HFFc6 (cell line): ENCODE measurements at regions not wholly inside any gene's neighbourhood (a gene's known extent, or its start where the extent isn't known, plus 50 kb on each side); places are given as distances from the start of the nearest gene placed in this dataset.

Source experiments
- DNase-seq: peaks from one replicate; pipeline ENCODE4 v3.0.0-alpha.2; 2018
- H3K27ac Mint-ChIP-seq: 2 replicates; pipeline ENCODE4 v1.8.0; 2020; ENCODE audit warnings: mild to moderate bottlenecking, mixed read lengths
- H3K27me3 Mint-ChIP-seq: 2 replicates; pipeline ENCODE4 v1.8.0; 2021; ENCODE audit warnings: mild to moderate bottlenecking, moderate library complexity, mixed read lengths; ENCODE audit not compliant: insufficient read depth
- H3K36me3 Mint-ChIP-seq: 2 replicates; pipeline ENCODE4 v1.8.0; 2021; ENCODE audit warnings: low read depth, mixed read lengths
- H3K4me1 Mint-ChIP-seq: 2 replicates; pipeline ENCODE4 v1.8.0; 2020; ENCODE audit warnings: low read depth, mixed read lengths
- H3K4me3 Mint-ChIP-seq: 2 replicates; pipeline ENCODE4 v1.8.0; 2020; ENCODE audit warnings: mild to moderate bottlenecking, moderate library complexity, mixed read lengths
- H3K9me3 Mint-ChIP-seq: 2 replicates; pipeline ENCODE4 v1.8.0; 2020; ENCODE audit warnings: mild to moderate bottlenecking, mixed read lengths
- CTCF ChIP-seq: fragments of 200-600 bp; sonication (generic); IDR thresholded peaks from 2 replicates; pipeline ENCODE4 v1.5.0; 2021; ENCODE audit warnings: antibody characterized with exemption, mild to moderate bottlenecking

DNA sequence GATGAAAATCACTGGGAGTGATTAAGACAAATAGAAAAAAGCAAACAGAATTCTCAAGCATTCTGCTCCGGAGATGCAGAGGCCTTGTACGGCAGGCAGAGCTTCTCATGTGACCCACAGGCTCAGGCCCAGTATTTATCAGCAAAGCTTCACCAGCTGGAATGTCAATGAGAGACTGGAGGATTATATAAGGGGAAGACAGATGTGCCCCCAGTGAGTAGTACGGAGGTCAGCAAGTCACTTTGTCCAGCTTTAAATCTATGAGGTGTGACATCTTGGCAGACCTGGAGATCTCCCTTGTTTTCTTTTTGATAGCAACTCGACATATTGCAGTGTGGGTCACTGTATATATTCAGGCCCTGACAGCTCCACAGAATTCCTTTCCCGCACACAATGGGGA, 106.8 kb downstream of the HHIPL2 start:
- no peak for DNase-seq
- H3K36me3 Mint-ChIP-seq: no peaks in the 10 kb centered on the region
- TF ChIP-seq CTCF: no peak
- H3K9me3 Mint-ChIP-seq: no peaks in the 10 kb centered on the region
- peaks cover 16% of the 10 kb centered on the region for H3K27me3 Mint-ChIP-seq
- no peak overlapping the region for H3K4me3 Mint-ChIP-seq
- H3K4me1 Mint-ChIP-seq: no peaks in the 10 kb centered on the region
- H3K27ac Mint-ChIP-seq: no peak overlapping the region

- TF ChIP-seq CTCF: no peak
- no peak overlapping the region for H3K27ac Mint-ChIP-seq
- H3K27me3 Mint-ChIP-seq: peaks cover 14% of the 10 kb centered on the region
These were observed 123.1 kb downstream of the HHIPL2 start for GRCh38 chr1:222424826-222425225.

GRCh38 chr1:222421380-222421779, 126.5 kb downstream of the HHIPL2 start:
- DNase-seq: no peak
- Mint-ChIP-seq H3K27me3 (peaks cover 13% of the 10 kb centered on the region), H3K4me3 (no peak overlapping the region), H3K27ac (no peak overlapping the region), H3K4me1 (no peaks in the 10 kb centered on the region), H3K36me3 (no peaks in the 10 kb centered on the region), H3K9me3 (no peaks in the 10 kb centered on the region; the same call in 1 of the 2 replicates)
- TF ChIP-seq CTCF: no peak

More at GRCh38 chr1:222424826-222425225, 123.1 kb downstream of the HHIPL2 start:
- Mint-ChIP-seq H3K4me3 (no peak overlapping the region), H3K4me1 (peaks cover 7% of the 10 kb centered on the region; the same call in 1 of the 2 replicates), H3K9me3 (no peaks in the 10 kb centered on the region; the same call in 1 of the 2 replicates), H3K36me3 (no peaks in the 10 kb centered on the region)
- DNase-seq: no peak

DNA sequence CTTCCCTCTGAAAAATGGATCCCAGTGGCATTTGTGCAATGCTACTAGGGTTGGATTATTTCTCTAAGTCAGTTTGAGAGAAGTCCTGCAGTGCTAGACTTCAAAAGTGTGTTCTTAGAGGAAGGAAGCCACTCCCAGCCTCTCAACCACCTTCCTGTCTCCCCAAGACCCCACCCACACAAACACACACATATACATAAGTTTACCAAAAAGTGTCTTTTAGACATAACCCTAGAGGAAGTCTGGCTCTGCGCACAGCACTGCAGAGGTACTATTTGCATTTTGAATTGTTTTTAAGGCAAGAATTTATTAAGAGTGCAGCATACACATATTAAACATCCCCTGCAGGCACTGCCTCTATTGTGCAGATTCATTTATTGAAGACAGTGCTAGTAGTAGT, 127.3 kb downstream of the HHIPL2 start:
- no peak for DNase-seq
- no peaks in the 10 kb centered on the region for H3K4me1 Mint-ChIP-seq
- no peaks in the 10 kb centered on the region for H3K36me3 Mint-ChIP-seq
- H3K27ac Mint-ChIP-seq: no peak overlapping the region
- H3K9me3 Mint-ChIP-seq: no peaks in the 10 kb centered on the region; the same call in 1 of the 2 replicates
- H3K27me3 Mint-ChIP-seq: peaks cover 17% of the 10 kb centered on the region
- H3K4me3 Mint-ChIP-seq: no peak overlapping the region
- no peak for TF ChIP-seq CTCF

DNA sequence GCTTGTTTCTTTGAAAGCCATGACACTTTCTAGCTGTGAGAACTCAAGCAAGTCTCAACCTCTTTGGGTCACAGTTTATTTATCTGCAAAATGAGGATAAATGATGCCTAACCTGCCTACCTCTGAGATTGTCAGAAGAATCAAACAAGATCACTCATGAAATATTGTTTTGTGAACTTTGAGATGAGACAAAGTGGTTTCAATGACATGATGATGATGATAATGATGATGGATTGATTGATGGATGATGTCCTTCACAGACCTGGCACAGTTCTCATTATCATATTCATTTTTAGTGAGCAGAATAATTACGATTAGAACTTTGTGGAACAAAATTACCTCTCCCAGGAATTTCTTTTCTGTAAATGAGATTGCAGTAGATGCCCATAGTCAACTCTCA, 129.2 kb downstream of the HHIPL2 start:
- Mint-ChIP-seq H3K27ac (no peak overlapping the region), H3K4me1 (peaks cover 3% of the 10 kb centered on the region; the same call in 1 of the 2 replicates), H3K9me3 (no peaks in the 10 kb centered on the region), H3K4me3 (no peak overlapping the region), H3K27me3 (peaks cover 20% of the 10 kb centered on the region), H3K36me3 (no peaks in the 10 kb centered on the region)
- no peak for DNase-seq
- TF ChIP-seq CTCF: no peak

GRCh38 chr1:222417264-222417663, 130.6 kb downstream of the HHIPL2 start:
- no peaks in the 10 kb centered on the region for H3K36me3 Mint-ChIP-seq
- DNase-seq: no peak
- no peaks in the 10 kb centered on the region for H3K9me3 Mint-ChIP-seq
- H3K4me1 Mint-ChIP-seq: peaks cover 5% of the 10 kb centered on the region; the same call in 1 of the 2 replicates
- H3K27me3 Mint-ChIP-seq: peaks cover 16% of the 10 kb centered on the region
- H3K27ac Mint-ChIP-seq: no peak overlapping the region
- no peak overlapping the region for H3K4me3 Mint-ChIP-seq
- no peak for TF ChIP-seq CTCF
